Tibial nerve (tissue), 4 donors: ENCODE measurements at regions not wholly inside any gene's neighbourhood (a gene's known extent, or its start where the extent isn't known, plus 50 kb on each side); places are given as distances from the start of the nearest gene placed in this dataset.

ENCODE experiments used
- DNase-seq, 2 donors: peaks; one replicate each; pipeline ENCODE4 v3.0.0-alpha.2; 2019; ENCODE audit warnings: low spot score in 2 of 2
- H3K27ac ChIP-seq, 4 donors: fragments of 200-600 bp; sonication (generic) in 3 of 4; one replicate each; pipeline ENCODE4 v1.5.1; 2017 to 2019; ENCODE audit warnings: mild to moderate bottlenecking in 1 of 4
- H3K27me3 ChIP-seq, 2 donors: fragments of 200-600 bp; sonication (generic) in 1 of 2; one replicate each; pipeline versions ENCODE4 v1.5.1 to v1.6.0; 2017 to 2019
- H3K36me3 ChIP-seq, 3 donors: fragments of 200-600 bp; sonication (generic); one replicate each; pipeline ENCODE4 v1.5.1; 2018 to 2019
- H3K4me1 ChIP-seq, 4 donors: fragments of 200-600 bp; sonication (generic) in 3 of 4; one replicate each; pipeline ENCODE4 v1.5.1; 2017 to 2019
- H3K4me3 ChIP-seq, 4 donors: fragments of 200-600 bp; sonication (generic) in 3 of 4; one replicate each; pipeline ENCODE4 v1.5.1; 2017 to 2019; ENCODE audit warnings: mild to moderate bottlenecking in 1 of 4, moderate library complexity in 1 of 4
- H3K9me3 ChIP-seq, 4 donors: fragments of 200-600 bp; sonication (generic) in 3 of 4; one replicate each; pipeline ENCODE4 v1.5.1; 2017 to 2019
- EP300 ChIP-seq, 2 donors: sonication (generic); formaldehyde crosslinking; IDR thresholded peaks; one replicate each; pipeline ENCODE4 v1.6.1; 2017; ENCODE audit warnings: antibody characterized with exemption in 2 of 2, mild to moderate bottlenecking in 1 of 2
- POLR2A ChIP-seq, 2 donors: fragments of 450-650 bp; IDR thresholded peaks; one replicate each; pipeline ENCODE4 v1.6.1; 2017; ENCODE audit warnings: antibody characterized with exemption in 2 of 2, mild to moderate bottlenecking in 2 of 2, moderate library complexity in 2 of 2
- WGBS, 2 donors: methylation state at CpG; one replicate each; pipeline ENCODE4 v1.1.5; 2018; 5-methylcytosine and 5-hydroxymethylcytosine counted together
- TF ChIP-seq, protein P1 (sequence below), 5 experiments: fragments of 200-600 bp in 3 of 5; fragments of 450-650 bp in 2 of 5; sonication (generic) in 3 of 5; IDR thresholded peaks; one replicate each; pipeline ENCODE4 v1.5.1; 2016 to 2019; ENCODE audit warnings: antibody characterized with exemption in 5 of 5, mild to moderate bottlenecking in 3 of 5, moderate library complexity in 2 of 5

DNA sequence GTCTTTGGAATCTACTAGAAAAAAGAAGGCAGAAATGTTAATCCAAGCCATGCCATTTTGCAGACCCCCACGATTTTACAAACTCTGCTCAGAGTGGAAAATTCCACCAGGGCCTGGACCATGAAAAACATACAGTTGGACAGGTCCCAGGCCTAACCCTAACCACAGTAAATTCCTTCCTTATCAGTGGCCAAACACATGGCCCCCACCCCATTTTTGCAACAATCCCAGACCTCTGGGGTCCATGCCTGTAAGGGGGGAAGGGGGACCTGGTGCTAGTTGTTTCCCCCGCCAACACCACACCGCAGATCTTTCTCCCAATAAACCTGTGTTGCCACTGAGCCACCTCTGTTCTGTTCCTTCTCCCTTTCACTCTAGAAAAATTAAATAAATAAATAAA is 1352.7 kb downstream of the AMY1C start:
- WGBS, 2 donors = 69 to 76% methylated on average over 3 of the region's 3 CpGs
- DNase-seq = no peak
- TF ChIP-seq POLR2A (IDR thresholded peaks at IDR 0.05) (no peak), EP300 (IDR thresholded peaks at IDR 0.05) (no peak)
- TF ChIP-seq, protein P1, sequence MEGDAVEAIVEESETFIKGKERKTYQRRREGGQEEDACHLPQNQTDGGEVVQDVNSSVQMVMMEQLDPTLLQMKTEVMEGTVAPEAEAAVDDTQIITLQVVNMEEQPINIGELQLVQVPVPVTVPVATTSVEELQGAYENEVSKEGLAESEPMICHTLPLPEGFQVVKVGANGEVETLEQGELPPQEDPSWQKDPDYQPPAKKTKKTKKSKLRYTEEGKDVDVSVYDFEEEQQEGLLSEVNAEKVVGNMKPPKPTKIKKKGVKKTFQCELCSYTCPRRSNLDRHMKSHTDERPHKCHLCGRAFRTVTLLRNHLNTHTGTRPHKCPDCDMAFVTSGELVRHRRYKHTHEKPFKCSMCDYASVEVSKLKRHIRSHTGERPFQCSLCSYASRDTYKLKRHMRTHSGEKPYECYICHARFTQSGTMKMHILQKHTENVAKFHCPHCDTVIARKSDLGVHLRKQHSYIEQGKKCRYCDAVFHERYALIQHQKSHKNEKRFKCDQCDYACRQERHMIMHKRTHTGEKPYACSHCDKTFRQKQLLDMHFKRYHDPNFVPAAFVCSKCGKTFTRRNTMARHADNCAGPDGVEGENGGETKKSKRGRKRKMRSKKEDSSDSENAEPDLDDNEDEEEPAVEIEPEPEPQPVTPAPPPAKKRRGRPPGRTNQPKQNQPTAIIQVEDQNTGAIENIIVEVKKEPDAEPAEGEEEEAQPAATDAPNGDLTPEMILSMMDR (IDR thresholded peaks at IDR 0.05) = no peak
- no peak overlapping the region for H3K27ac ChIP-seq
- H3K4me3 ChIP-seq = no peak overlapping the region
- H3K36me3 ChIP-seq = no peaks in the 10 kb centered on the region
- no peaks in the 10 kb centered on the region for H3K27me3 ChIP-seq
- H3K4me1 ChIP-seq = no peaks in the 10 kb centered on the region
- no peaks in the 10 kb centered on the region for H3K9me3 ChIP-seq

DNA sequence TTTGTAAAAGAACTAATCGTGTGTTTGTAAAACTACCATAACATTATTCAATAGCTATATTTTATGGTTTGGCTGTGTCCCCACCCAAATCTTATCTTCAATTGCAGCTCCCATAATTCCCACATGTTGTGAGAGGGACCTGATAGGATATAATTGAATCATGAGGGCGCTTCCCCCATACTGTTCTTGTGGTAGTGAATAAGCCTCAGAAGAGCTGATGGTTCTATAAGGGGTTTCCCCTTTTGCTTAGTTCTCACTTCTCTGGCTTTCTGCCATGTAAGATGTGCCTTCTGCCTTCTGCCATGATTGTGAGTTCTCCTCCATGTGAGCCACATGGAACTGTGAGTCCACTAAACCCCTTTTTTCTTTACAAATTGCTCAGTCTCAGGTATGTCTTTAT is 1372.3 kb downstream of the AMY1C start:
- TF ChIP-seq, protein P1 (IDR thresholded peaks at IDR 0.05) = no peak
- TF ChIP-seq EP300 (IDR thresholded peaks at IDR 0.05) (no peak), POLR2A (IDR thresholded peaks at IDR 0.05) (no peak)
- no peaks in the 10 kb centered on the region for H3K36me3 ChIP-seq
- no peaks in the 10 kb centered on the region for H3K4me1 ChIP-seq
- no peak overlapping the region for H3K27ac ChIP-seq
- no peak for DNase-seq
- WGBS, 2 donors = 81 to 94% methylated on average over 2 of the region's 2 CpGs
- H3K9me3 ChIP-seq = no peaks in the 10 kb centered on the region
- no peaks in the 10 kb centered on the region for H3K27me3 ChIP-seq
- H3K4me3 ChIP-seq = no peak overlapping the region

DNA sequence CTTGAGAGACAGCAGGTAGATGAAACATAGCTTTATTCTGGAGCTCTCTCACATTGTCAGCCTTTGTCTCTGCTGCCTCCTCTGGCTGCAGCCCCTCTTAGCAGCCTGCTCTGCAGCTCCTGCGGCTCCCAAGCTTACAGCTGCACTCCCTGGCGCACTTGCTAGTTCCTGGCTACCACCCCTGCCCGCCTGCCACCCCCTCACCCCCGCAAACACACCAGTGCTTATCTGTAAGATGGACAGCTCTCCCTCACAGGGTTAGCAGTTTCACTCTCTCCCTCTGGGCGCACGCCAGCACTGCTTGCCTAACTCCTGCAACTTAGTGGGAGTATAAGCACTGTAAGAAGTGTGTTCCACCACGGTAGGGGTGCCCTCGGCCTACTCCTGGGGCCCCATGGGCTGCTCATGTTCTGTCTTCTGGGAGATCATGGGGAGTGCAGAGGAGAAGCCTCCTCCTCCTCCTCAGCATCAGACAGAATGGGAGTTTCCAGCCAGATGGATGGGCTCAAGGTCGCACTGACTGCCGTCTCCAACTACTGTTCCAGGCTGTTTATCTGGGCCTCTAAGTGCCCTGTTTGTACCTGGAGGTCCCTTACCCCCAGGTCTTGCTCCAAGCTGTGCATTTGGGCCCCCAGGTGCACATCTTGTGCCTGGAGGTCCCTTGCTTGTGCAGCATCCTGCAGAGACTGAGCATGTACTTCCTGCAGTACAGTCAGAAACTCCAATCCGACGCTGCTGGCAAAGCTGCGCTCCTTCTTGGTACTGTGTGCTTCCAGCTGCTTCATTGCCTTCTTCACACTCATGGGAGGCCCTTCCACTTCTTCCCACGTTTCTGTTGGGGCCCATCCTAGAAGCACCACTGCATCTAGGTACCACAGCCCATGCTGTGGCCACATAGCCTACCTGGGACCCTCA is 1388.1 kb downstream of the AMY1C start:
- H3K27ac ChIP-seq = no peak overlapping the region
- no peak overlapping the region for H3K4me3 ChIP-seq
- H3K9me3 ChIP-seq = no peaks in the 10 kb centered on the region
- H3K36me3 ChIP-seq = no peaks in the 10 kb centered on the region
- H3K27me3 ChIP-seq = no peaks in the 10 kb centered on the region
- DNase-seq = no peak
- H3K4me1 ChIP-seq = no peaks in the 10 kb centered on the region
- WGBS, 2 donors = 63 to 69% methylated on average over 14 of the region's 14 CpGs
- TF ChIP-seq EP300 (IDR thresholded peaks at IDR 0.05) = no peak
- TF ChIP-seq POLR2A (IDR thresholded peaks at IDR 0.05) = no peak
- TF ChIP-seq, protein P1 (IDR thresholded peaks at IDR 0.05) = no peak

DNA sequence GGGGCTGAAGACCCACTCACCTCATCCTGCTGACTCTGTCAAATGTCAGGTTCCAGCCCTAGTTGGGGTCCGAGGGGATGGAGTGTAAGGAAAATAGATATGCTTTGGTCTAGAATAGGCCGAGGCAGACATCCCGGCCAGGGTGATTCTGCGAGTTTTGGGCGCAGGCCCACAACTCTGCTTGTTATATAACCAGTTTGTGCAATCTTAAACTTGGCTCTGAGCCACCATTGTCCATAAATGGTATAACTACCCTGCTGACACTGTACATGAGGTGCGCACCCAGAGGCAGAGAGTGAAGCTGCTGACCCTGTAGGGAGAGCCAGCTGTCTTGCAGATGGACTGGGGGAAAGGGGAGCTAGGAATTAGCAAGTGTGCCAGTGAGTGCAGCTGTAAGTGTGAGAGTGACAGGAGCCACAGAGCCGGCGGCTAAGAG is 1388.8 kb downstream of the AMY1C start:
- Histone ChIP-seq H3K27me3 (no peaks in the 10 kb centered on the region), H3K4me1 (no peaks in the 10 kb centered on the region), H3K4me3 (no peak overlapping the region), H3K27ac (no peak overlapping the region), H3K36me3 (no peaks in the 10 kb centered on the region), H3K9me3 (no peaks in the 10 kb centered on the region)
- WGBS, 2 donors = 62 to 64% methylated on average over 8 of the region's 8 CpGs
- DNase-seq = no peak
- TF ChIP-seq POLR2A (IDR thresholded peaks at IDR 0.05) = no peak
- TF ChIP-seq EP300 (IDR thresholded peaks at IDR 0.05) = no peak
- TF ChIP-seq, protein P1 (IDR thresholded peaks at IDR 0.05) = no peak

DNA sequence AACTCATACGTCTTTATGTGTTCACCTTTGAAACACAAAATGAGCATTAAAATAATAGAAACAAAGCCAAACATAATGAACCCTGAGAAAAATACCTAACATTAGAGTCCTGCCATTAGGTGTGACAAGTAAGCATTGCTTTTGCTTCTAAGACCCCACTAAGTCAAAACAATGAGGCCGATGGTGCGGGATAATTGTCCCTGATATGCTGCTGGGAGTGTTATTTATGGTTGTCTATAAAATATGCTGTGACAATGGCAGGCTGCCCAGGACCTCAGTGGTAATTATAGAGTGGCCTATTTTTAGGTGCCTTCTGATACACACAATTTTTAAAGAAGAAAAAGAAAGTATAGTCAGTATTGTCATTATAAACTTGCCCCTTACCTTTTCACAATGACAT is 1423.1 kb downstream of the AMY1C start:
- WGBS, 2 donors = 26 to 32% methylated on average over 3 of the region's 3 CpGs
- H3K4me1 ChIP-seq = no peaks in the 10 kb centered on the region

More for the DNA sequence above, 1423.1 kb downstream of the AMY1C start:
- DNase-seq = no peak
- no peak for TF ChIP-seq POLR2A (IDR thresholded peaks at IDR 0.05)
- TF ChIP-seq, protein P1 (IDR thresholded peaks at IDR 0.05) = no peak
- H3K27ac ChIP-seq = no peak overlapping the region
- no peaks in the 10 kb centered on the region for H3K36me3 ChIP-seq
- no peak overlapping the region for H3K4me3 ChIP-seq
- H3K27me3 ChIP-seq = no peaks in the 10 kb centered on the region
- no peaks in the 10 kb centered on the region for H3K9me3 ChIP-seq
